PC-3 (cell line): ENCODE measurements at regions not wholly inside any gene's neighbourhood (a gene's known extent, or its start where the extent isn't known, plus 50 kb on each side); places are given as distances from the start of the nearest gene placed in this dataset.

Experiments used
- ATAC-seq: fragments of 200-7000 bp; cut with Tn5 transposase; 2 replicates; pipeline ENCODE4 v1.9.1; 2020; ENCODE audit warnings: mild to moderate bottlenecking, moderate library complexity
- BruUV-seq: library from RNA; stranded (reverse); fragments of 400-500 nt; replicated peaks from 2 replicates; lab custom pipeline; 2021; lab: Mats Ljungman, UMichigan
- CTCF ChIA-PET: fragments of 300-600 bp; sonication (Branson Sonifier 250); formaldehyde crosslinking; loops from one replicate; lab custom pipeline; 2022; ENCODE audit warnings: antibody characterized with exemption; lab: Charles Lee
- POLR2A ChIA-PET: fragments of 300-600 bp; sonication (Branson Sonifier 250); formaldehyde crosslinking; loops from one replicate; lab custom pipeline; 2022; ENCODE audit warnings: antibody characterized with exemption; ENCODE audit not compliant: unreplicated experiment; lab: Charles Lee
- DNase-seq: peaks from one replicate; pipeline ENCODE4 v3.0.0-alpha.2; 2015
- H2AFZ ChIP-seq: fragments of 300-600 bp; sonication (generic); 2 replicates; pipeline ENCODE4 v1.6.0; 2016; ENCODE audit warnings: antibody characterized with exemption, low read length
- H3F3A ChIP-seq: fragments of 300-600 bp; sonication (generic); one replicate; pipeline ENCODE4 v1.6.0; 2017; ENCODE audit warnings: antibody characterized with exemption, low read length, control low read depth, mild to moderate bottlenecking; ENCODE audit not compliant: unreplicated experiment
- H3K27ac ChIP-seq: fragments of 300-600 bp; sonication (generic); 2 replicates; pipeline ENCODE4 v1.5.1; 2016; ENCODE audit warnings: mild to moderate bottlenecking, low read length
- H3K27me3 ChIP-seq: fragments of 300-600 bp; sonication (generic); 2 replicates; pipeline ENCODE4 v1.6.1; 2016; ENCODE audit warnings: low read length, mixed read lengths
- H3K36me3 ChIP-seq: fragments of 300-600 bp; sonication (generic); 2 replicates; pipeline ENCODE4 v1.6.1; 2016; ENCODE audit warnings: low read depth, mixed run types, low read length, mixed read lengths
- H3K4me1 ChIP-seq: fragments of 300-600 bp; sonication (generic); 2 replicates; pipeline ENCODE4 v1.5.1; 2016; ENCODE audit warnings: low read length; ENCODE audit not compliant: insufficient read depth
- H3K4me2 ChIP-seq: fragments of 300-600 bp; sonication (generic); 2 replicates; pipeline ENCODE4 v1.6.0; 2016; ENCODE audit warnings: low read length
- H3K4me3 ChIP-seq: fragments of 300-600 bp; sonication (generic); 2 replicates; pipeline ENCODE4 v1.5.1; 2016; ENCODE audit warnings: mild to moderate bottlenecking, low read length, mixed read lengths
- H3K79me2 ChIP-seq: fragments of 300-600 bp; sonication (generic); 2 replicates; pipeline ENCODE4 v1.6.1; 2017; ENCODE audit warnings: low read length, mixed read lengths
- H3K9ac ChIP-seq: fragments of 300-600 bp; sonication (generic); 2 replicates; pipeline ENCODE4 v1.6.0; 2016; ENCODE audit warnings: mild to moderate bottlenecking, low read length
- H3K9me2 ChIP-seq: fragments of 300-600 bp; sonication (generic); replicated peaks from 2 replicates; pipeline ENCODE4 v1.6.1; 2016; ENCODE audit warnings: mixed run types, low read length, mixed read lengths
- H3K9me3 ChIP-seq: fragments of 300-600 bp; sonication (generic); 2 replicates; pipeline ENCODE4 v1.6.1; 2016; ENCODE audit warnings: low read length, mixed read lengths
- H4K20me1 ChIP-seq: fragments of 300-600 bp; sonication (generic); 2 replicates; pipeline ENCODE4 v1.6.1; 2016; ENCODE audit warnings: low read length, mixed read lengths
- CTCF ChIP-seq: fragments of 300-600 bp; sonication (generic); conservative IDR thresholded peaks from 2 replicates; pipeline ENCODE4 v1.5.1; 2017; ENCODE audit warnings: antibody characterized with exemption, low read depth, mild to moderate bottlenecking, low read length
- EZH2 ChIP-seq: fragments of 300-600 bp; sonication (generic); IDR thresholded peaks from one replicate; pipeline ENCODE4 v1.6.1; 2017; ENCODE audit warnings: antibody characterized with exemption, mild to moderate bottlenecking, low read length; ENCODE audit not compliant: unreplicated experiment
- EZH2phosphoT487 ChIP-seq: fragments of 300-600 bp; sonication (generic); IDR thresholded peaks from 2 replicates; pipeline ENCODE4 v1.6.1; 2018; ENCODE audit warnings: mild to moderate bottlenecking, antibody characterized with exemption, low read length, borderline replicate concordance
- intact Hi-C: fragments of 100-400 bp; cut with micrococcal nuclease; formaldehyde crosslinking; loops from 2 replicates; pipeline ENCODE4 v1.9.0; 2023

- ATAC-seq: no peak
These were observed 260.0 kb downstream of the ABHD5 start for GRCh38 chr3:43950775-43951174.

GRCh38 chr3:43951813-43952212, 261.1 kb downstream of the ABHD5 start:
- no TSS peak for BruUV-seq
- intact Hi-C loops: loop anchor here (10.0 kb wide), 1 partner anchor 77 kb away; no protein-coding TSS in a partner anchor
- Histone ChIP-seq H3K79me2 (no peaks in the 10 kb centered on the region), H3K9me3 (no peaks in the 10 kb centered on the region), H3K36me3 (no peaks in the 10 kb centered on the region), H3K27ac (no peak overlapping the region), H3K9ac (no peak overlapping the region), H3F3A (no peaks in the 10 kb centered on the region), H3K4me1 (peaks cover 18% of the 10 kb centered on the region), H3K27me3 (no peaks in the 10 kb centered on the region), H4K20me1 (no peaks in the 10 kb centered on the region), H3K9me2 (0 out of 2 replicates have a peak, but pooled peaks cover 3% of the 10 kb centered on the region), H3K4me3 (no peak overlapping the region), H3K4me2 (no peak overlapping the region), H2AFZ (no peak overlapping the region)
- ChIA-PET CTCF (no interaction called here), POLR2A (no interaction called here)
- TF ChIP-seq EZH2phosphoT487: no peak
- TF ChIP-seq EZH2: no peak
- TF ChIP-seq CTCF: no peak
- no peak for ATAC-seq
- no peak for DNase-seq

More at GRCh38 chr3:43950775-43951174, 260.0 kb downstream of the ABHD5 start:
- DNase-seq: no peak
- Histone ChIP-seq H3K79me2 (no peaks in the 10 kb centered on the region), H3K27me3 (no peaks in the 10 kb centered on the region), H3F3A (no peaks in the 10 kb centered on the region), H3K36me3 (no peaks in the 10 kb centered on the region), H3K4me2 (no peak overlapping the region), H3K27ac (no peak overlapping the region), H3K9ac (no peak overlapping the region), H3K9me3 (no peaks in the 10 kb centered on the region), H2AFZ (no peak overlapping the region), H3K4me1 (peaks cover 18% of the 10 kb centered on the region), H3K4me3 (no peak overlapping the region), H3K9me2 (0 out of 2 replicates have a peak, but pooled peaks cover 3% of the 10 kb centered on the region), H4K20me1 (no peaks in the 10 kb centered on the region)
- intact Hi-C loops: loop anchor here (10.0 kb wide), 1 partner anchor 76 kb away; no protein-coding TSS in a partner anchor
- CTCF ChIA-PET: no interaction called here
- POLR2A ChIA-PET: no interaction called here
- TF ChIP-seq CTCF (no peak), EZH2phosphoT487 (no peak), EZH2 (no peak)
- no TSS peak for BruUV-seq

GRCh38 chr3:43953380-43953779, 262.6 kb downstream of the ABHD5 start:
- 0 out of 2 replicates have a peak, but pooled peaks cover 3% of the 10 kb centered on the region for H3K9me2 ChIP-seq
- peaks cover 14% of the 10 kb centered on the region for H3K4me1 ChIP-seq
- H3K79me2 ChIP-seq: no peaks in the 10 kb centered on the region
- H2AFZ ChIP-seq: 0 out of 2 replicates have a peak overlapping the region, but pooled peaks have one; percentile 11
- ChIA-PET CTCF (interaction anchor here (1.0 kb wide), 1 partner anchor 98 kb away, joined by 4 read pairs; no protein-coding TSS in a partner anchor), POLR2A (no interaction called here)
- no peaks in the 10 kb centered on the region for H4K20me1 ChIP-seq
- intact Hi-C loops: loop anchor here (10.0 kb wide), 1 partner anchor 79 kb away; no protein-coding TSS in a partner anchor
- ATAC-seq (no peak; the same call in 1 of the 2 replicates), DNase-seq (no peak)
- H3F3A ChIP-seq: no peaks in the 10 kb centered on the region
- no peak overlapping the region for H3K27ac ChIP-seq
- no peak overlapping the region; the same call in 1 of the 2 replicates for H3K4me3 ChIP-seq
- H3K27me3 ChIP-seq: no peaks in the 10 kb centered on the region
- no peaks in the 10 kb centered on the region for H3K36me3 ChIP-seq
- H3K9ac ChIP-seq: no peak overlapping the region
- TF ChIP-seq CTCF (no peak), EZH2 (no peak), EZH2phosphoT487 (no peak)
- no peaks in the 10 kb centered on the region for H3K9me3 ChIP-seq
- peak overlapping the region; percentile 67 for H3K4me2 ChIP-seq
- no TSS peak for BruUV-seq
